Caco-2 (cell line): ENCODE measurements at regions not wholly inside any gene's neighbourhood (a gene's known extent, or its start where the extent isn't known, plus 50 kb on each side); places are given as distances from the start of the nearest gene placed in this dataset.

Source experiments
- BruUV-seq: library from RNA; stranded (reverse); fragments of 400-500 nt; replicated peaks from 2 replicates; lab custom pipeline; 2021; lab: Mats Ljungman, UMichigan
- CTCF ChIA-PET: fragments of 300-600 bp; sonication (Branson Sonifier 250); formaldehyde crosslinking; loops from one replicate; lab custom pipeline; 2022; ENCODE audit warnings: antibody characterized with exemption; lab: Charles Lee
- POLR2A ChIA-PET: fragments of 300-600 bp; sonication (Branson Sonifier 250); formaldehyde crosslinking; loops from one replicate; lab custom pipeline; 2022; ENCODE audit warnings: antibody characterized with exemption; lab: Charles Lee
- DNase-seq, 2 experiments: peaks; one replicate each; pipeline versions ENCODE4 v3.0.0 to v3.0.0-alpha.2; 2020 to 2022
- H3K27me3 ChIP-seq: replicated peaks from 2 replicates; pipeline ENCODE4 v1.6.0; 2011; ENCODE audit warnings: low read length; ENCODE audit not compliant: control insufficient read depth, insufficient read depth
- H3K36me3 ChIP-seq: 2 replicates; pipeline ENCODE4 v1.5.1; 2011; ENCODE audit warnings: low read length; ENCODE audit not compliant: control insufficient read depth, insufficient read depth
- H3K4me1 ChIP-seq: fragments of 250-450 bp; sonication (Bioruptor Pico); 2 replicates; pipeline ENCODE4 v1.5.1; 2020; ENCODE audit warnings: mild to moderate bottlenecking
- H3K4me3 ChIP-seq: 2 replicates; pipeline ENCODE4 v1.5.1; 2011; ENCODE audit warnings: low read depth, mild to moderate bottlenecking, control low read depth, low read length
- H3K9me3 ChIP-seq: fragments of 250-450 bp; sonication (Bioruptor Pico); 2 replicates; pipeline ENCODE4 v1.5.1; 2020; ENCODE audit warnings: mild to moderate bottlenecking, moderate library complexity
- H3K27ac Mint-ChIP-seq: one replicate; pipeline ENCODE4 v1.8.0; 2022; ENCODE audit warnings: mixed read lengths; ENCODE audit not compliant: unreplicated experiment
- H3K27me3 Mint-ChIP-seq: one replicate; pipeline ENCODE4 v1.8.0; 2022; ENCODE audit warnings: mixed read lengths; ENCODE audit not compliant: insufficient read depth, unreplicated experiment
- H3K36me3 Mint-ChIP-seq: one replicate; pipeline ENCODE4 v1.8.0; 2022; ENCODE audit warnings: mild to moderate bottlenecking, mixed read lengths; ENCODE audit not compliant: insufficient read depth, unreplicated experiment
- H3K4me1 Mint-ChIP-seq: one replicate; pipeline ENCODE4 v1.8.0; 2022; ENCODE audit warnings: low read depth, mixed read lengths; ENCODE audit not compliant: unreplicated experiment
- H3K4me3 Mint-ChIP-seq: one replicate; pipeline ENCODE4 v1.8.0; 2022; ENCODE audit warnings: mild to moderate bottlenecking, moderate library complexity, mixed read lengths; ENCODE audit not compliant: unreplicated experiment
- H3K9me3 Mint-ChIP-seq: one replicate; pipeline ENCODE4 v1.8.0; 2022; ENCODE audit warnings: mixed read lengths; ENCODE audit not compliant: unreplicated experiment
- intact Hi-C: fragments of 100-400 bp; cut with micrococcal nuclease; formaldehyde crosslinking; loops from one replicate; pipeline ENCODE4 v1.10.0; 2022; ENCODE audit not compliant: unreplicated experiment
- TF ChIP-seq, protein P1 (sequence below), 2 experiments: fragments of 200-600 bp in 1 of 2; IDR thresholded peaks; 1 replicate in 1 of 2; 2 replicates in 1 of 2; pipeline versions ENCODE4 v1.5.1 to v1.8.0; 2011 to 2022; ENCODE audit warnings: antibody characterized with exemption in 1 of 2, control low read depth in 1 of 2, inconsistent platforms in 1 of 2, low read depth in 1 of 2, low read length in 1 of 2, mild to moderate bottlenecking in 1 of 2, moderate library complexity in 1 of 2; ENCODE audit not compliant: insufficient read depth in 1 of 2, severe bottlenecking in 1 of 2, unreplicated experiment in 1 of 2

DNA sequence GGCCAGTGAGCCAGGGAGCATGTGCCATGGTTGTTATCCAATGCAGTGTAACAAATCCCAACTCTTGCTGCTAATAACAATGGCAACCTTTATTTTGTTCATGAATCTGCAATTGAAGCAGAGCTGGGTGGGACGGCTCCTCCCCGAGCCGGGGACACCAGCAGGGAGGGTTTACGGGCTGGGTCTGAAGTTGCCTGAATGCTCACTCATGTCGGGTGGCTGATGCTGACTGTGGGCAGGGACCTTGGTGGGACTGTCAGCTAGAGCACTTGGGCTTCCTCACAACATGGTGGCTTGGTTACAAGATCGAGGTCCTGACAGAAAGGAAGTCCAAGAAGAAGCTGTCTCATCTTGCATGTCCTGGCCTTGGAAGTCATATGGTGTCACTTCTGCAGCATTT, 264.5 kb downstream of the NDUFA10 start:
- Mint-ChIP-seq H3K27ac (no peak overlapping the region), H3K27me3 (peaks cover 5% of the 10 kb centered on the region), H3K4me3 (no peak overlapping the region), H3K9me3 (no peaks in the 10 kb centered on the region), H3K36me3 (no peaks in the 10 kb centered on the region), H3K4me1 (no peaks in the 10 kb centered on the region)
- Histone ChIP-seq H3K9me3 (no peaks in the 10 kb centered on the region), H3K4me3 (no peak overlapping the region), H3K36me3 (no peaks in the 10 kb centered on the region), H3K27me3 (no peaks in the 10 kb centered on the region), H3K4me1 (no peaks in the 10 kb centered on the region)
- ChIA-PET CTCF (no interaction called here), POLR2A (no interaction called here)
- intact Hi-C loops = no loop called here
- DNase-seq = no peak
- TF ChIP-seq, protein P1, sequence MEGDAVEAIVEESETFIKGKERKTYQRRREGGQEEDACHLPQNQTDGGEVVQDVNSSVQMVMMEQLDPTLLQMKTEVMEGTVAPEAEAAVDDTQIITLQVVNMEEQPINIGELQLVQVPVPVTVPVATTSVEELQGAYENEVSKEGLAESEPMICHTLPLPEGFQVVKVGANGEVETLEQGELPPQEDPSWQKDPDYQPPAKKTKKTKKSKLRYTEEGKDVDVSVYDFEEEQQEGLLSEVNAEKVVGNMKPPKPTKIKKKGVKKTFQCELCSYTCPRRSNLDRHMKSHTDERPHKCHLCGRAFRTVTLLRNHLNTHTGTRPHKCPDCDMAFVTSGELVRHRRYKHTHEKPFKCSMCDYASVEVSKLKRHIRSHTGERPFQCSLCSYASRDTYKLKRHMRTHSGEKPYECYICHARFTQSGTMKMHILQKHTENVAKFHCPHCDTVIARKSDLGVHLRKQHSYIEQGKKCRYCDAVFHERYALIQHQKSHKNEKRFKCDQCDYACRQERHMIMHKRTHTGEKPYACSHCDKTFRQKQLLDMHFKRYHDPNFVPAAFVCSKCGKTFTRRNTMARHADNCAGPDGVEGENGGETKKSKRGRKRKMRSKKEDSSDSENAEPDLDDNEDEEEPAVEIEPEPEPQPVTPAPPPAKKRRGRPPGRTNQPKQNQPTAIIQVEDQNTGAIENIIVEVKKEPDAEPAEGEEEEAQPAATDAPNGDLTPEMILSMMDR (IDR thresholded peaks at IDR 0.05; ENCODE audit: insufficient read depth in 1 of 2, low read depth in 1 of 2, low read length in 1 of 2, severe bottlenecking in 1 of 2, unreplicated experiment in 1 of 2) = no peak
- no TSS peak for BruUV-seq

DNA sequence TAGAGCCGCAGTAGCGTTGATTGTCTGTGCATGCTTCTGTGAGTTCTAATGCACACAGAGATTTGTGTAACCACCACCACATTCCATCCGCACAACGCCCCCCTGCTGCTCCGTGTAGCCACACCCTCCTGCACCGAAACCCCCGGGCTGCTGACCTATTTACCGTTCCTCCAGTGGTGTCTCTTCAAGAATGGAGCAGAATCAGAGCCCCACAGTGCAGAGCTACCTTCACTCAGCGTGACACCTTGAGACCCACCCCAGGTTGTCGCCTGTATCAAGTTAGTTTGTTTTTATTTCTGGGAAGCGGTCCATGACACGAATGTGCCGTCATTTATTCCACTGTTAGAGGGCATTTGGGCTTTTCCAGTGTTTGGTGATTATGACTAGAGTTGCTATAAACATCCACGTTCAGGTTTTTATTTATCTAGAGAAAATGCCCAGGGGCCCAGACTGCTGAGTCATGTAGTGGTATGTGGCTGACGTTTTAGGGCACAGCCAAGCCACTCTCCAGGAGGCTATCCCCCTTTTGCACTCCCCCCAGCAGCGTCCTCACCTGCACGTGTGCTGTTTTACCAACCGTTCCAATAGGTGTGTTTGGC, 266.8 kb downstream of the NDUFA10 start:
- H3K4me3 ChIP-seq = no peak overlapping the region
- H3K9me3 ChIP-seq = no peaks in the 10 kb centered on the region
- DNase-seq = no peak
- POLR2A ChIA-PET = no interaction called here
- H3K4me1 ChIP-seq = no peaks in the 10 kb centered on the region
- TF ChIP-seq, protein P1 (IDR thresholded peaks at IDR 0.05; ENCODE audit: insufficient read depth in 1 of 2, low read depth in 1 of 2, low read length in 1 of 2, severe bottlenecking in 1 of 2, unreplicated experiment in 1 of 2) = no peak
- Mint-ChIP-seq H3K27me3 (no peaks in the 10 kb centered on the region), H3K4me1 (no peaks in the 10 kb centered on the region), H3K27ac (no peak overlapping the region), H3K36me3 (no peaks in the 10 kb centered on the region), H3K4me3 (no peak overlapping the region), H3K9me3 (no peaks in the 10 kb centered on the region)
- intact Hi-C loops = no loop called here
- no TSS peak for BruUV-seq
- H3K27me3 ChIP-seq = no peaks in the 10 kb centered on the region
- no peaks in the 10 kb centered on the region for H3K36me3 ChIP-seq
- CTCF ChIA-PET = no interaction called here

DNA sequence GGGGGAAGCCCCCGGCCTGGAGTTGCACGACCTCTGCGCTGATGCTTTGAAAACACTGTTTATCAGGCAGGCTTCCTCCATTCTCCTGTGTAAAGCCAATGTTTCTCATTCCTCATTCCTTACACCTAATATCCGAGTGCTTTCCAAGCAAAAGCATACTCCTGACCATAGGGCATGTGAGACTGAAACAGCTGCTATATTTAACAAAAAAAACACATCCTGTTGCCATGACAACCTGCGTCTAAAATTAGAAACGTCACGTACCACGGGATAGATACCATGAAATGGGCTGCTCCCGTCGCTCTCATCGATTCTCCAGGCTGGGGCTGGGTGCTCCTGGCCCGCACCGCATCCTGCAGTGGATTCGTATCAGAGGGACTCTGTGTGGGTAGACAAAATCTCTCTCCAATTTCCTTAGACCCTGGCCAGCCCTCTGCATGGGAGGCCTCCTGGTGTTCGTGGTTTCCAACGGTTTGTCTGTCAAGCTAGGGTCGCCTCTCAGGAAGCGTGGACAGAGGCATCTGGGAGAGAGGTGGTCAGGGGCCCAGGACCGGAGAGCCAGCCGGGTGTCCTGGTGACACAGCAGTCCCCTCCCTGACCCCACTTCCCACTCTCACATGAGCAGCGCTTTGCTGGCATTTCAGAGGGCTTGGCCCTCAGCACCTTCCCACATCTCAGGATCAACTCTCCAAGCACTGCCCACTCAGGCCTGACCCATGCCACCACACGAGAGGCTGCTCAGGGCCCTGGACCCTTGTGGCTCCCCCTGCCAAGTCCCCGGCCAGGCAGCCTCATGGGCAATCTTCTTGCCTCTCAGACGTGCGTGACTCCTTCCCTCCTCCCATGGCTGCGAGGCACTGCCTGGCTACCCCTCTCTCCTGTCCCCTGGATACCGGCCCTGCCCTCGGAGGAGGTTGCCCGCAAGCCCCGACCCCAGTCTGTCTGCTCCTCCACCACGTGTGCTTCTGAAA, 268.1 kb downstream of the NDUFA10 start:
- no TSS peak for BruUV-seq

More for the DNA sequence above, 268.1 kb downstream of the NDUFA10 start:
- no peaks in the 10 kb centered on the region for H3K4me1 Mint-ChIP-seq
- Histone ChIP-seq H3K9me3 (no peaks in the 10 kb centered on the region), H3K27me3 (no peaks in the 10 kb centered on the region), H3K4me1 (no peaks in the 10 kb centered on the region), H3K36me3 (no peaks in the 10 kb centered on the region), H3K4me3 (no peak overlapping the region)
- no peak overlapping the region for H3K4me3 Mint-ChIP-seq
- H3K9me3 Mint-ChIP-seq = no peaks in the 10 kb centered on the region
- no peak overlapping the region for H3K27ac Mint-ChIP-seq
- intact Hi-C loops = no loop called here
- no peaks in the 10 kb centered on the region for H3K36me3 Mint-ChIP-seq
- no peaks in the 10 kb centered on the region for H3K27me3 Mint-ChIP-seq
- ChIA-PET POLR2A (no interaction called here), CTCF (no interaction called here)
- DNase-seq = no peak
- TF ChIP-seq, protein P1 (IDR thresholded peaks at IDR 0.05; ENCODE audit: insufficient read depth in 1 of 2, low read depth in 1 of 2, low read length in 1 of 2, severe bottlenecking in 1 of 2, unreplicated experiment in 1 of 2) = no peak
